SU-DHL-6 (cell line): ENCODE measurements at regions not wholly inside any gene's neighbourhood (a gene's known extent, or its start where the extent isn't known, plus 50 kb on each side); places are given as distances from the start of the nearest gene placed in this dataset.

Experiments used
- CTCF ChIP-seq: fragments of 200-600 bp; sonication (generic); IDR thresholded peaks from one replicate; pipeline ENCODE4 v1.5.1; 2017; ENCODE audit warnings: antibody characterized with exemption, mild to moderate bottlenecking, low read length, moderate library complexity; ENCODE audit not compliant: insufficient read depth, poor library complexity, severe bottlenecking
- EZH2phosphoT487 ChIP-seq: fragments of 200-600 bp; sonication (generic), shearing (Covaris generic); conservative IDR thresholded peaks from 2 replicates; pipeline ENCODE4 v1.6.1; 2018; ENCODE audit warnings: mild to moderate bottlenecking, antibody characterized with exemption, low read length, moderate library complexity, mixed read lengths

DNA sequence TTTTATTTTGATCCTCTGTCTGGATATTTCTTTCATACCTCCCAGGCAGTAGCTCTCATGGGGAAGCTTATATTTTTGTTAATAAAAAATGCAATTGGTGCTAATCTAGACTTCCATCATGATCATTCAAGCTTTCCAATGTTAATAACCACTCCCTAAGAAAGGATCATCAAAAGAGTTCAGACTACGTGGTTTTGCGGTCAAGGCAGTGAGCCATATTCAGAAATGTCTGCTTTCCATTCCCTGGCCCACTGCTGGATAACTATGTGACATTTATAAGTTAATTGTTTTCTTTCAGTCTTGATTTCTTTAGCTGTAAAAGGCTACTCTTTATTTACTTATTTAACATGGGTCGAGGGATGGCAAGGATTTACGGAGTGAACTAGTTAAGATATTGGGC, 414.6 kb downstream of the LMO4 start:
- TF ChIP-seq CTCF (no peak), EZH2phosphoT487 (no peak)
